ENCODE measurements at regions not wholly inside any gene's neighbourhood (a gene's known extent, or its start where the extent isn't known, plus 50 kb on each side); places are given as distances from the start of the nearest gene placed in this dataset.

- peaks cover 35% of the 10 kb centered on the region for H3K27me3 Mint-ChIP-seq (ENCODE audit: low read depth)
- H3K4me3 Mint-ChIP-seq = no peak overlapping the region
- H3K9me3 Mint-ChIP-seq = peaks cover 6% of the 10 kb centered on the region
- TF ChIP-seq, protein P1, sequence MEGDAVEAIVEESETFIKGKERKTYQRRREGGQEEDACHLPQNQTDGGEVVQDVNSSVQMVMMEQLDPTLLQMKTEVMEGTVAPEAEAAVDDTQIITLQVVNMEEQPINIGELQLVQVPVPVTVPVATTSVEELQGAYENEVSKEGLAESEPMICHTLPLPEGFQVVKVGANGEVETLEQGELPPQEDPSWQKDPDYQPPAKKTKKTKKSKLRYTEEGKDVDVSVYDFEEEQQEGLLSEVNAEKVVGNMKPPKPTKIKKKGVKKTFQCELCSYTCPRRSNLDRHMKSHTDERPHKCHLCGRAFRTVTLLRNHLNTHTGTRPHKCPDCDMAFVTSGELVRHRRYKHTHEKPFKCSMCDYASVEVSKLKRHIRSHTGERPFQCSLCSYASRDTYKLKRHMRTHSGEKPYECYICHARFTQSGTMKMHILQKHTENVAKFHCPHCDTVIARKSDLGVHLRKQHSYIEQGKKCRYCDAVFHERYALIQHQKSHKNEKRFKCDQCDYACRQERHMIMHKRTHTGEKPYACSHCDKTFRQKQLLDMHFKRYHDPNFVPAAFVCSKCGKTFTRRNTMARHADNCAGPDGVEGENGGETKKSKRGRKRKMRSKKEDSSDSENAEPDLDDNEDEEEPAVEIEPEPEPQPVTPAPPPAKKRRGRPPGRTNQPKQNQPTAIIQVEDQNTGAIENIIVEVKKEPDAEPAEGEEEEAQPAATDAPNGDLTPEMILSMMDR (IDR thresholded peaks at IDR 0.05; ENCODE audit: unreplicated experiment in 3 of 3) = no peak
- H3K4me1 Mint-ChIP-seq = no peaks in the 10 kb centered on the region
- no peak overlapping the region for H3K27ac Mint-ChIP-seq
- no peaks in the 10 kb centered on the region for H3K36me3 Mint-ChIP-seq (ENCODE audit: low read depth)
These were observed 351.4 kb downstream of the NPHP4 start for GRCh38 chr1:5640845-5641244.

GRCh38 chr1:5639106-5639722, 353.0 kb downstream of the NPHP4 start:
- Mint-ChIP-seq H3K4me1 (no peaks in the 10 kb centered on the region), H3K9me3 (peaks cover 4% of the 10 kb centered on the region), H3K36me3 (ENCODE audit: low read depth) (no peaks in the 10 kb centered on the region), H3K4me3 (no peak overlapping the region), H3K27ac (no peak overlapping the region), H3K27me3 (ENCODE audit: low read depth) (peaks cover 28% of the 10 kb centered on the region)
- TF ChIP-seq, protein P1 (IDR thresholded peaks at IDR 0.05; ENCODE audit: unreplicated experiment in 3 of 3) = no peak

DNA sequence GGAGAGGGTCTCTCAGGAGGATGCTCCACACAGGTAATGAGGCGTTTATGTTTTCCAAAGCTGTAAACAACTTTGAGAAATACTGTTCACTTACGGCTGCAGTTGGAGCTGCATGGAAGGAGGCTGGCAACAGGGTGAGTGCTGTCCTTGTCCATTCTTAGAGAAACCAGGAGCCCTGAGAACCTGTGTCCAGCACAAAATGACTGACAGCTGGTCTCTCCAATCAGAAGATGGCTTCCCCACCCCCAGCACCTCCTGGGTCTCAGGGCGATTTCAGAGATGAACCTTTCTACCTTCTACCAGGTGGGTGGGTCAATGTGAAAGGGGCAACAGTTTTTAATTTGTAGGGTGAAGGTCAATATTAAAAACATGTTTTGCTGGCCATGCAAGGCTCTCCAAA, 353.6 kb downstream of the NPHP4 start:
- Mint-ChIP-seq H3K27ac (no peak overlapping the region), H3K27me3 (ENCODE audit: low read depth) (peaks cover 27% of the 10 kb centered on the region), H3K9me3 (peaks cover 4% of the 10 kb centered on the region), H3K4me3 (no peak overlapping the region), H3K4me1 (no peaks in the 10 kb centered on the region), H3K36me3 (ENCODE audit: low read depth) (no peaks in the 10 kb centered on the region)
- TF ChIP-seq, protein P1 (IDR thresholded peaks at IDR 0.05; ENCODE audit: unreplicated experiment in 3 of 3) = no peak

DNA sequence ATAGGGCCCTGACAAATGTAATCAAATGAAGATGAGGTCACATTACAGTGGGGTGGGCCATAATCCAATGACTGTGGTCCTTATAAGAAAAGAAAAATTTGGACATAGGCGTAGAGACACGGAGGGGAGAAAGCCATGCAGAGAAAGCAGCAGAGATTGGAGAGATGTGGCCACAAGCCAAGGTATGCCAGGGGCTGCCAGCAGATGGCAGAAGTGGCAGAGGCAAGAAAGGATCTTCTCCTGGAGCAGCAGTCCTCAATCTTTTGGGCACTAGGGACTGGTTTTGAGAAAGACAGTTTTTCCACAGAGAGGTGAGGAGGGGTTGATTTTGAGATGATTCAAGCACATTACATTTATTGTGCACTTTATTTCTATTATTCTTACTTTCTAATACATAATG, 355.1 kb downstream of the NPHP4 start:
- Mint-ChIP-seq H3K36me3 (ENCODE audit: low read depth) (no peaks in the 10 kb centered on the region), H3K4me1 (no peaks in the 10 kb centered on the region), H3K4me3 (no peak overlapping the region), H3K27me3 (ENCODE audit: low read depth) (peaks cover 32% of the 10 kb centered on the region), H3K9me3 (peaks cover 4% of the 10 kb centered on the region), H3K27ac (no peak overlapping the region)
- TF ChIP-seq, protein P1 (IDR thresholded peaks at IDR 0.05; ENCODE audit: unreplicated experiment in 3 of 3) = no peak

- Mint-ChIP-seq H3K4me3 (no peak overlapping the region), H3K36me3 (ENCODE audit: low read depth) (no peaks in the 10 kb centered on the region), H3K27ac (no peak overlapping the region), H3K9me3 (peaks cover 4% of the 10 kb centered on the region), H3K4me1 (no peaks in the 10 kb centered on the region), H3K27me3 (ENCODE audit: low read depth) (peaks cover 37% of the 10 kb centered on the region)
- TF ChIP-seq, protein P1 (IDR thresholded peaks at IDR 0.05; ENCODE audit: unreplicated experiment in 3 of 3) = no peak
These were observed 357.3 kb downstream of the NPHP4 start for GRCh38 chr1:5634893-5635292.

DNA sequence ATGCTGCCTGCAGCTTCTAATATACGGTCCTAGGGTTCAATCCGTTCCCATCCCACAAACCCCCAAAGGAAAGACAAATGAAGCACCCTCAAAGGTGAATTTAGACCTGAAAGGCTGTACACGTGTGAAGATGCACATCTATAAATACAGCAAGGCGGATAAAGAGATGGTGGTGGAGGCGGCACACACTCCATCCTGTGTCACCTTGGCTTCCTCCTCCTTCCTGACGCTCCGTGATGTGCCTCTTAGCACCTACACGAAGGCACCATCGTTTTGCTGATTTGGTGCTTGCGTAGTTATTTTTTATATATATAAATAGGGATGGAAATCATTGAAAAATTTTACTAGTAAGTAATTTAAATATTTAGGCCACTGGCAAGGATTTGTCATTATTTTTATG, 359.4 kb downstream of the NPHP4 start:
- H3K27me3 Mint-ChIP-seq (ENCODE audit: low read depth) = peaks cover 34% of the 10 kb centered on the region
- no peaks in the 10 kb centered on the region for H3K36me3 Mint-ChIP-seq (ENCODE audit: low read depth)
- no peak overlapping the region for H3K27ac Mint-ChIP-seq
- no peaks in the 10 kb centered on the region for H3K4me1 Mint-ChIP-seq
- H3K4me3 Mint-ChIP-seq = no peak overlapping the region
- TF ChIP-seq, protein P1 (IDR thresholded peaks at IDR 0.05; ENCODE audit: unreplicated experiment in 3 of 3) = no peak
- peaks cover 4% of the 10 kb centered on the region for H3K9me3 Mint-ChIP-seq
